CD4-positive, alpha-beta T cell treated with Interleukin-17A for 1 hour (primary cell): ENCODE measurements at regions not wholly inside any gene's neighbourhood (a gene's known extent, or its start where the extent isn't known, plus 50 kb on each side); places are given as distances from the start of the nearest gene placed in this dataset.

Source experiments
- DNase-seq: peaks from one replicate; pipeline ENCODE4 v3.0.0-alpha.2; 2020

- DNase-seq = no peak
These were observed 200.1 kb upstream of the NRXN1 start for GRCh38 chr2:51232027-51232426.

GRCh38 chr2:51231071-51231470 is 199.1 kb upstream of the NRXN1 start:
- no peak for DNase-seq

- DNase-seq = no peak
These were observed 193.4 kb upstream of the NRXN1 start for GRCh38 chr2:51225377-51225776.

GRCh38 chr2:51224790-51225189 is 192.9 kb upstream of the NRXN1 start:
- DNase-seq = no peak

GRCh38 chr2:51222106-51222505 is 190.2 kb upstream of the NRXN1 start:
- no peak for DNase-seq

- DNase-seq = no peak
These were observed 188.7 kb upstream of the NRXN1 start for GRCh38 chr2:51220606-51221005.

- no peak for DNase-seq
These were observed 188.1 kb upstream of the NRXN1 start for GRCh38 chr2:51220080-51220479.

- no peak for DNase-seq
These were observed 187.5 kb upstream of the NRXN1 start for GRCh38 chr2:51219468-51219867.

- no peak for DNase-seq
These were observed 186.1 kb upstream of the NRXN1 start for GRCh38 chr2:51218047-51218446.

- DNase-seq = no peak
These were observed 181.9 kb upstream of the NRXN1 start for GRCh38 chr2:51213826-51214225.

GRCh38 chr2:51212374-51212773 is 180.4 kb upstream of the NRXN1 start:
- DNase-seq = no peak

GRCh38 chr2:51208521-51208920 is 176.6 kb upstream of the NRXN1 start:
- DNase-seq = no peak

GRCh38 chr2:51201295-51201694 is 169.4 kb upstream of the NRXN1 start:
- DNase-seq = no peak

GRCh38 chr2:51194656-51195055 is 162.7 kb upstream of the NRXN1 start:
- DNase-seq = no peak

- DNase-seq = no peak
These were observed 138.3 kb upstream of the NRXN1 start for GRCh38 chr2:51170273-51170672.

- no peak for DNase-seq
These were observed 133.8 kb upstream of the NRXN1 start for GRCh38 chr2:51165534-51166260.

GRCh38 chr2:51158251-51158650 is 126.3 kb upstream of the NRXN1 start:
- DNase-seq = no peak

- DNase-seq = no peak
These were observed 121.3 kb upstream of the NRXN1 start for GRCh38 chr2:51153236-51153635.

- no peak for DNase-seq
These were observed 119.7 kb upstream of the NRXN1 start for GRCh38 chr2:51151490-51152140.

- no peak for DNase-seq
These were observed 117.8 kb upstream of the NRXN1 start for GRCh38 chr2:51149725-51150124.

- no peak for DNase-seq
These were observed 113.8 kb upstream of the NRXN1 start for GRCh38 chr2:51145761-51146160.

GRCh38 chr2:51120754-51121280 is 88.9 kb upstream of the NRXN1 start:
- no peak for DNase-seq

- DNase-seq = no peak
These were observed 79.6 kb upstream of the NRXN1 start for GRCh38 chr2:51111532-51111931.

- no peak for DNase-seq
These were observed 76.9 kb upstream of the NRXN1 start for GRCh38 chr2:51108794-51109193.

- DNase-seq = no peak
These were observed 75.9 kb upstream of the NRXN1 start for GRCh38 chr2:51107841-51108240.
